Small intestine (tissue), 7 donors: ENCODE measurements at regions not wholly inside any gene's neighbourhood (a gene's known extent, or its start where the extent isn't known, plus 50 kb on each side); places are given as distances from the start of the nearest gene placed in this dataset.
"Not testable (repeated sequence)": the region's sequence is repeated elsewhere in the genome, so short reads cannot be mapped to it uniquely, and the experiment has no call there.

Experiments used
- DNase-seq, 2 donors: peaks; one replicate each; pipeline versions ENCODE4 v3.0.0 to v3.0.0-alpha.2; 2013
- FAIRE-seq: peaks from 2 replicates; lab custom pipeline; 2012; peaks lifted over from hg19 to GRCh38; lab: Jason Lieb, UNC
- H3K27ac ChIP-seq, 3 donors: one replicate each; pipeline ENCODE4 v1.5.1; 2013; ENCODE audit warnings: low read length in 2 of 3, mild to moderate bottlenecking in 2 of 3, control low read depth in 1 of 3, inconsistent platforms in 1 of 3, low read depth in 1 of 3, moderate library complexity in 1 of 3
- H3K27me3 ChIP-seq, 3 donors: one replicate each; pipeline ENCODE4 v1.6.1; 2013; ENCODE audit warnings: low read length in 3 of 3, inconsistent platforms in 1 of 3; ENCODE audit not compliant: control insufficient read depth in 3 of 3, insufficient read depth in 3 of 3
- H3K36me3 ChIP-seq, 3 donors: one replicate each; pipeline ENCODE4 v1.6.1; 2013; ENCODE audit warnings: low read length in 3 of 3, inconsistent platforms in 1 of 3, low read depth in 1 of 3, mild to moderate bottlenecking in 1 of 3, moderate library complexity in 1 of 3; ENCODE audit not compliant: control insufficient read depth in 3 of 3, insufficient read depth in 2 of 3
- H3K4me1 ChIP-seq, 3 donors: one replicate each; pipeline ENCODE4 v1.6.1; 2013; ENCODE audit warnings: low read length in 2 of 3, inconsistent platforms in 1 of 3, low read depth in 1 of 3, mild to moderate bottlenecking in 1 of 3, moderate library complexity in 1 of 3; ENCODE audit not compliant: control insufficient read depth in 3 of 3, insufficient read depth in 2 of 3
- H3K4me3 ChIP-seq, 3 donors: one replicate each; pipeline ENCODE4 v1.5.1; 2013; ENCODE audit warnings: low read length in 3 of 3, control low read depth in 1 of 3, inconsistent platforms in 1 of 3, low read depth in 1 of 3, mild to moderate bottlenecking in 1 of 3, moderate library complexity in 1 of 3
- H3K9me3 ChIP-seq, 2 donors: one replicate each; pipeline ENCODE4 v1.6.1; 2013; ENCODE audit warnings: low read depth in 1 of 2, low read length in 1 of 2; ENCODE audit not compliant: control insufficient read depth in 2 of 2, insufficient read depth in 1 of 2
- WGBS, 3 donors: extraction: QIAGEN DNeasy Blood & Tissue Kit; methylation state at CpG; one replicate each; pipeline ENCODE4 v1.1.7; 2013; 5-methylcytosine and 5-hydroxymethylcytosine counted together
- donor health status: healthy with polysubstance abuse.
- donor health status: control.
- donor health status: control.
- donor health status: Bipolar disorder and iron deficiency.
- donor health status: healthy.

GRCh38 chr5:112544558-112544957 lies 125.5 kb upstream of the EPB41L4A start:
- not testable (repeated sequence) for H3K27me3 ChIP-seq, H3K4me1 ChIP-seq, H3K36me3 ChIP-seq, H3K9me3 ChIP-seq, H3K27ac ChIP-seq, H3K4me3 ChIP-seq, DNase-seq, FAIRE-seq
- WGBS, 3 donors = 69 to 78% (median 77%) methylated on average over 3 of the region's 3 CpGs

DNA sequence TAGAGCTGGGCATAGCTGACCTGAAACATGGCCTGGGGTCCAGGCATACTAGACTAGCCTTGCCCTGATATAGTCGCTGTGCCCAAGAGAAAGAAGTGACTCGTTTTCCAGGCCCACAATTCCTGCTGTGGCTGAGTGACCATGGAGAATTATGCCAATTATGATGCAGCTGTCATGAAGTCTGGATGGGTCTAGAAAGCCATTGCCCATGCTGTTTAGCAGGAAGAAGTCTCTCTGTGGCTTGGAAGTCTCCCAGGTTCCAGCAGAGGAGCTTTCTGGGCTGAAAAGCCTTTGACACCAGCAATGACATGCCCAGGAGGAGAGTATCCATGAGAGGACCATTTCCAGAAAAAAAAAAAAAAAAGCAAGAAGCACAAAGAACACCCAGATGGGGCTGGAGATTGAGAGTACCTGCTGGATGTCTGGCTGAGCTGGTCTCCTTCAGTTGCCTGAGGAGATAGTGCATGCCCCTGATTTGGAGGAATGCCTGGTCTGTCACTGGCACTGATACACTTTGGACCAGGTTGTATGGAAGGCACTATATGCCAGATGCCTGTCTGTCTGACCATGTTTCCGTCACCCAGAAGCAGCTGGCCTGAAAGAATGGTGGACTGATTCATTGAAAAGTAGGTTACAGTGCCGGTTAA lies 128.0 kb upstream of the EPB41L4A start:
- Histone ChIP-seq H3K27me3 (peaks cover 0 to 3% (median 0%) of the 10 kb centered on the region in 3 donors), H3K4me3 (no peak overlapping the region), H3K4me1 (peaks cover 0 to 6% (median 2%) of the 10 kb centered on the region in 3 donors), H3K27ac (no peak overlapping the region), H3K36me3 (no peaks in the 10 kb centered on the region), H3K9me3 (no peaks in the 10 kb centered on the region)
- no peak for DNase-seq
- FAIRE-seq = no peak
- 73 to 86% (median 85%) methylated on average over 4 of the region's 4 CpGs for WGBS, 3 donors

- peaks cover 0 to 3% (median 0%) of the 10 kb centered on the region in 3 donors for H3K27me3 ChIP-seq
- peaks cover 0 to 6% (median 2%) of the 10 kb centered on the region in 3 donors for H3K4me1 ChIP-seq
- DNase-seq (peak in 1 of 2 donors; percentile 8), FAIRE-seq (no peak)
- no peak overlapping the region for H3K27ac ChIP-seq
- 53 to 57% (median 53%) methylated on average over 4 of the region's 4 CpGs for WGBS, 3 donors
- H3K36me3 ChIP-seq = no peaks in the 10 kb centered on the region
- no peak overlapping the region for H3K4me3 ChIP-seq
- no peaks in the 10 kb centered on the region for H3K9me3 ChIP-seq
Observed at GRCh38 chr5:112548246-112548881, 129.3 kb upstream of the EPB41L4A start.

DNA sequence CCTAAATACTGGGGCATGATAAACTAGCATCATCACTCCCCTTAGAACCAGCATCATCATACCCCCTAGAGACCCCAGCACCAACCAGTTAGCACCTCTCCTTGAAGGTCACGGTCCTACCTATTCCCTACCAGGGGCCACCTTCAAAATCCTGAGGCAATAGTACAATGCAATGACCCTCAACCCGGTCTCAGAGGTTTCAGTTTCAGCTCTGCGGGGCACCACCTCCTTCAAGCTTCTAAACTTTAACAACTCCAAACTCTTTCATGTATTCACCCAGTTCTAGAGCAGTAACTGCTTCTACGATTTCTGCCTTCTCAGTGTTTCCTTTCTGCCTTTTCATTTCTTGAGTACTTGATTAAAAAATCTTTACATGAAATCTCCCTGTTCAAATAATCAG lies 130.1 kb upstream of the EPB41L4A start:
- Histone ChIP-seq H3K36me3 (no peaks in the 10 kb centered on the region), H3K27me3 (peaks cover 0 to 3% (median 0%) of the 10 kb centered on the region in 3 donors), H3K4me1 (peaks cover 0 to 6% (median 2%) of the 10 kb centered on the region in 3 donors), H3K9me3 (no peaks in the 10 kb centered on the region), H3K4me3 (no peak overlapping the region), H3K27ac (no peak overlapping the region)
- peak; percentile 11 to 17 for DNase-seq
- WGBS, 3 donors = 26 to 50% (median 31%) methylated on average over 4 of the region's 4 CpGs
- no peak for FAIRE-seq

DNA sequence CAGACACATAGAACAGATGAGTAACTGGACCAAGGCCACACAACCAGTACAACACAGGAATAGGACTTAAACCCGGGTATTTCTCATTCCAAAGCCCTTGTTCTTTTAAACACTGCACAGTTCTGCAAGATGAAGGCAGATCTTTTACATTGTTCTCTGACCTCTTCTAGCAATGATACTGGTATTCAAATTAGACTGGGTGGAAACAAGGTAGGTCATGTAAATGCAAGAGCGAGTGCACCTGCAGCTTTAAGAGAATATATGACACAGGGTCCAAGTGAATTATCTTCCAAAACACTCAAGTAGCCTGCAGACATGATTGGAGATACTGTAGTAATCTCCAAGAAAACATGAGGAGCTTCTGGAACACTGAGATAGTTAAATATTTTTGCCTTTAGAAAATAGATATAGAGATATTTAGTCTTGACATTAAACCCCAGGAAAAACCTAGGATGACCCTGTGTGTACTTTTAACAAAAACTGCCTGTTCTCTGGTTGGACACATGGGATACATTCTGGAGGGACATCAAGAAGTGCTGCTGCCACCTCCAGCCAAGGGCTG lies 130.6 kb upstream of the EPB41L4A start:
- no peak overlapping the region for H3K4me3 ChIP-seq
- H3K4me1 ChIP-seq = peaks cover 0 to 6% (median 2%) of the 10 kb centered on the region in 3 donors
- whole genome bisulfite sequencing, 3 donors = 33 to 72% (median 46%) methylated on average over 2 of the region's 2 CpGs
- no peaks in the 10 kb centered on the region for H3K36me3 ChIP-seq
- no peak overlapping the region for H3K27ac ChIP-seq
- FAIRE-seq = no peak
- peak in 1 of 2 donors; percentile 2 for DNase-seq
- H3K9me3 ChIP-seq = no peaks in the 10 kb centered on the region
- H3K27me3 ChIP-seq = peaks cover 0 to 3% (median 0%) of the 10 kb centered on the region in 3 donors

DNA sequence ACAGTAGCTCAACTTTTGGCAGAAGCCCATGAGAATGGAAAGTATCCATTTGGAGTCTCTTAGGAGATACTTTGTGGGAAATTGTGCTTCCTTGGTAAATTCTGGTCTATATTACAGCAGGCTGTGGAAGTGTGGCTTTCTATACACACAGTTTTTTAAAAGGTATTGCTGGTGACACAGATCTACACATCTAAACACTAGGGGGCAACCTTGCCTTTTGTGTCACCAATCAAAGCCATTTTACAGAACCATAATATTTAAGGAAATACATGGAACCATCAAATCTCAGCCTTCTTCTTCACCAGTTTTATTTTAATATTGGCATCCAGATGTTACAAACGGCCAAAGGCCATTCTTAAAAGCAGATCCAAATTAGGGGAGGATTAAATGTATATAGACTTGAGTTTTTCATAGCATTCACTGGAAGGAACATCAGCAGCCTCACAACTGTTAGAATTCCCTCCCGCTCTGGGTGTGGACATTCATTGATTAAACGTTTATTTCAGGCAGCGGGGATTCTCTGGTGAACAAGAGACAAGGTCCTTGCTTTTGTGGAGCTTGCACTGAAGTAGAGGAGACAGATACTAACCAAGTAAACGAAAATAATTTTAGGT lies 132.4 kb upstream of the EPB41L4A start:
- WGBS, 3 donors = 21 to 44% (median 26%) methylated on average over 5 of the region's 5 CpGs
- H3K27me3 ChIP-seq = peaks cover 0 to 3% (median 0%) of the 10 kb centered on the region in 3 donors
- FAIRE-seq (no peak), DNase-seq (peak; percentile 66 to 74)
- no peak overlapping the region for H3K4me3 ChIP-seq
- H3K4me1 ChIP-seq = peaks cover 0 to 6% (median 2%) of the 10 kb centered on the region in 3 donors
- no peak overlapping the region for H3K27ac ChIP-seq
- H3K36me3 ChIP-seq = no peaks in the 10 kb centered on the region
- H3K9me3 ChIP-seq = no peaks in the 10 kb centered on the region

GRCh38 chr5:112552216-112552615 lies 133.1 kb upstream of the EPB41L4A start:
- 21 to 67% (median 37%) methylated on average over 9 of the region's 9 CpGs for WGBS, 3 donors
- Histone ChIP-seq H3K9me3 (no peaks in the 10 kb centered on the region), H3K4me1 (peaks cover 0 to 6% (median 2%) of the 10 kb centered on the region in 3 donors), H3K36me3 (no peaks in the 10 kb centered on the region), H3K4me3 (no peak overlapping the region), H3K27ac (no peak overlapping the region), H3K27me3 (peaks cover 0 to 2% (median 0%) of the 10 kb centered on the region in 3 donors)
- DNase-seq (peak; percentile 50 to 65), FAIRE-seq (no peak)

GRCh38 chr5:112552791-112553190 lies 133.7 kb upstream of the EPB41L4A start:
- H3K36me3 ChIP-seq = no peaks in the 10 kb centered on the region
- DNase-seq (no peak), FAIRE-seq (no peak)
- H3K9me3 ChIP-seq = no peaks in the 10 kb centered on the region
- no peak overlapping the region for H3K4me3 ChIP-seq
- H3K27ac ChIP-seq = no peak overlapping the region
- no peaks in the 10 kb centered on the region for H3K27me3 ChIP-seq
- 92 to 94% (median 92%) methylated on average over 4 of the region's 4 CpGs for WGBS, 3 donors
- H3K4me1 ChIP-seq = peaks cover 0 to 6% (median 2%) of the 10 kb centered on the region in 3 donors
